Islet precursor cell (in vitro differentiated cells): ENCODE measurements at regions not wholly inside any gene's neighbourhood (a gene's known extent, or its start where the extent isn't known, plus 50 kb on each side); places are given as distances from the start of the nearest gene placed in this dataset.
"Not testable (repeated sequence)": the region's sequence is repeated elsewhere in the genome, so short reads cannot be mapped to it uniquely, and the experiment has no call there.

Experiments used
- DNase-seq: peaks from one replicate; pipeline ENCODE4 v3.0.0-alpha.2; 2018

- no peak for DNase-seq
Observed at GRCh38 chr3:20700714-20701113, 514.7 kb upstream of the SGO1 start.

DNA sequence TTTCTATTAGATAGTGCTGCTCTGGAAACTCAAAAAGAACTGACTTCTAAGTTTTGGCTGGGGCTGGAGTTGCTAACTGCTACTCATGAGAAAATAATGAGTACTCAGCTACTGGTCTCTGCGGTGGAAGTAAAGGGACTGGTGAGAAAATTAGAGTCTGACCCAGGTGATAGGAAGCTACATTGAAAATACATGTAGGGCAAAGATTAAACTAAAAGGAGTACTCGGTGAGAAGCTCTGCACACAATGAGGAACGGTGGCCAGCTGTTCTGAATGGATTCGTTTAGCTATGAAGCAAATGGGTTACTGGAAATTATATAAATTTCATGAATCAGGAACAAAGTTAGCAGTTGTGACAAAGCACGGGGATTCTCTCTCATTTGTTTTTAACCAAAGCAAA is 512.9 kb upstream of the SGO1 start:
- DNase-seq, result no peak

- no peak for DNase-seq
Observed at GRCh38 chr3:20696388-20697150, 510.6 kb upstream of the SGO1 start.

GRCh38 chr3:20692675-20693074 is 506.7 kb upstream of the SGO1 start:
- DNase-seq, result no peak

DNA sequence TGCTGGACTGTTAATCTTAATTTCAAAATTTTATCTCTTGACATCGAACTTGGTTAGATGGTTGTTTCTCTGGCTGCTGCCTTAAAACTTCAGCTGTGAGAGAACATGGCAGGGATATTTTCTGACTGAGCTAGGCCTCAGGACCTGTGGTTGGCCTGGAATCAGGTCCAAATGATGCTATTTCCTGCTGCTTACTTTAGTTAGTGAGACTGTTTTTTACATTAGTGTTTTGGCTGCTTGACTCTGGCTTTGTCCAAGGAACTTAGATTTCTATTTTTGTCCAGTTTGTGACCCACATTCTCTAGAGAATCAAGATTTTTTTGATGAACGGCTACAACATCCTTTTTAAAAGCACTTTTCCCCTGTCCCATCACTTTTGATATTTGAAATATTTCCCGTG is 497.9 kb upstream of the SGO1 start:
- DNase-seq, result no peak

- no peak for DNase-seq
Observed at GRCh38 chr3:20682573-20682972, 496.6 kb upstream of the SGO1 start.

- no peak for DNase-seq
Observed at GRCh38 chr3:20680990-20681628, 495.1 kb upstream of the SGO1 start.

DNA sequence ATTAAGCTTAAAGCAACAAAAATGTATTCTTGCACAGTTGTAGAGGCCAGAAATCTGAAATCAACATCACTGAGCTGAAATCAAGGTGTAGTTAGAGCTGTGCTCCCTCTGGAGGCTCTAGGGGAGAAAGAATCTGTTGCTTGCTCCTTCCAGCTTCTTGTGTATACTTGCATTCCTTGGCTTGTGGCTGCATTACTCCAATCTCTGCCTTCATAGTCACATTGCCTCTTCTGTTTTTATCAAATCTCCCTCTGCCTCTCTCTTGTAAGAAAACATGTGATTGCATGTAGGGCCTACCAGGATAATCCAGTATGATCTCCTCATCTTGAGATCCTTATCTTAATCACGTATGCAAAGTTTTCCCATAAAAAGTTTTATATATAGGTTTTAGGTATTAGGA is 487.9 kb upstream of the SGO1 start:
- no peak for DNase-seq

DNA sequence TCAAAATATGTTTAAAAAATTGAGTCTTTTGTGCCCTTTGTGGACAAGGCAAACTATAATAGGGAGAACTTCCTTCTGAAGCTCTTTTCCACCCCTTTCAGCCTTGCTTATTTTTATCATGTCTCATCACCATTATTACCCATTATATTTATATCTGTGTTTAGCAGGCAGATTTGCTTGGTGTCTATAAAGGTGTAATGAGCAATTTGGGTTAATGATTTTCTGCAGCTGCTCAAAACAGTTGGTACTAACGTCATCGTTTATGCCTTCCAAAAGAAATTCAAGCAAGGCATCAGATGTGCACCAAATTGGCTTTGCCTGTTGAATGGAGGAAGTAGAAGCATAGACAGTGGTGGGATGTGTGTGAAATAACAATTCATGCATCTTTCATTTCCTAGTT is 483.7 kb upstream of the SGO1 start:
- DNase-seq, result no peak

DNA sequence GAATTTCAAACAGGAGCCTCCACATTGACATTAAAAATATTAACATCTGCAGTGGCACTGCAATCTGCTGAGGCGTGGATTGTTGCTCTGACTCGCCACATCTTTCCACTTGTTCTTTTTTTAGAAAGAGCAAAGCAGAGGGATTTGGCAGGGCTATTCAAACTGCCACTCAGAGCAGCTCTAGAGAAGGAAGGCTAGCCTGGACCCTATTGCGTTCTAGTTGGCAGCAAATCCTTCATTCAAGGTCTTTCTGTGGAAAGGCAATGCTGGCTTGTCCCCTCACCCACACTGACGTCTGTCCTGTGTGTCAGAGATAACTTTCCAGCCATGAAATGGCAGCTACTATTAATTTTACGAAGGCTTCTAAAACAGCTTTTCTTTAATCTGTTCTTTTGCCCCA is 483.2 kb upstream of the SGO1 start:
- no peak for DNase-seq

DNA sequence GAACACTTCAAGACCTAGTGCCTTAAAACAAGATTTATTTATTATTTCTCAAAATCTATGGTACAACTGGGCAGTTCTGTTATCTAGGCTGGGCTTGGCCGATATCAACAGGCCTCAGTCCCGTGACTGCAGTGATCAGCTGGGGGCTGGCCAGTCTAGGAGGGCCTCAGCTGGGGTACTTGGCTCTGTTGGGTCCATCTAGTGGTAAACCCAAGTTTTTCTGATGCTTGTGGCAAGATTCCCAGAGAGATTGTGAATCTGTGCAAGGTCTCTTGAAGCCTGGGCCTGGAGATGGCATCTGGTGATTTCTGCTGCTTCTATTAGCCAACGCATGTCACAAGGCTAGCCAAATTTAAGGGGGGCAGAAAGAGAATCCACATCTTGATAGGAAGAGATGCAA is 482.4 kb upstream of the SGO1 start:
- peak; percentile 79 for DNase-seq

- DNase-seq, result no peak
Observed at GRCh38 chr3:20666091-20666490, 480.1 kb upstream of the SGO1 start.

DNA sequence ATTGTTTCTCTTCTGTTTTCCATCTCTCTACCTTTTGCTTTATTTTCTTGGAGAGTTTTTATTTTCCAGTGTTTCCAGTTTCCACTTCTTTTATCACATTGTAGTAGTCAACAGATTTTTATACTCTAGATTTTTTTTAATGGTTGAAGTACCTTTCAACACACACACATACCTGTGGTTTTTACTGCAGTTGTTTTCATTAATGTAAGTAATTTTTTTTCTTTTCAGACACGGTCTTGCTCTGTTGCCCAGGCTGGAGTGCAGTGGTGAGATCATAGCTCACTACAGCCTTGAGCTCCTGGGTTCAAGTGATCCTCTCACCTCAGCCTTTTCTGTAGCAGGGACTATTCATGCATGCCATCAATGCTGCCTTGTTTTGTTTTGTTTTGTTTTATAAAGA is 472.5 kb upstream of the SGO1 start:
- no peak for DNase-seq

GRCh38 chr3:20657560-20657959 is 471.6 kb upstream of the SGO1 start:
- no peak for DNase-seq

DNA sequence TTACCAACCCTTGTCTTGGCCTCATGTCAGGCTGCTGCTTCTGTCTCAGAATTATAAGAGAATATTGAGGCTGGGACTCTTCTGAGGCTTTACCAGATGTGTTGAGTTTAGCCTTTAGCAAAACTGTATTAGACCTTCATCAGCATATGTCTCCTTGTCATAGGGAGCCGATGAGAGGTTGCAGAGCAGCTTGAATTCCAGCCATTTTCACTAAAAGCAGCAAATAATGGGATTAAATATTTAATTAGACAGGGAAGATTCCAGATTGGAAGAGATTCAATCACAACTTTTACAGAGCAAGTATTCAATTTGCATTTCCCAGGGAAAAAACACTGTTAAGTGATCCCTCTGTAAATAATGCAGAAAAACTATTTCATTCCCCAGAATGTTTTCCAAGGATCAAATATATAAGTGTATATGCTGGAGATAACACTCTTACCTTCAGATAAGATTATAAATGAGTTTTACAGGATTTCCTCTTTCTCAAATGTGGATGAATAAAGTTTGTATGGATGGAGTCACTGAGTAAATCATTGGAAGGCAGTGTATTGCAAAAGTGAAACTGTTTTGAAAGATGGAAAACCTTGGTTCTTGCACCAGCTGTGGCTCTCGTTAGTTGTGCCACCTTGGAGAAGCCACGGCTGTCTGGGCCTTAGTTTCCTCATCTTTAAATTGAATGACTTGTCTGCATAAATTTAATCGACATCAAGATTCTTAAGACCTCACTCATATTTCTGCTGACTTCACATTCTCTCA is 466.4 kb upstream of the SGO1 start:
- no peak for DNase-seq

GRCh38 chr3:20648921-20649381 is 462.9 kb upstream of the SGO1 start:
- DNase-seq, result no peak

DNA sequence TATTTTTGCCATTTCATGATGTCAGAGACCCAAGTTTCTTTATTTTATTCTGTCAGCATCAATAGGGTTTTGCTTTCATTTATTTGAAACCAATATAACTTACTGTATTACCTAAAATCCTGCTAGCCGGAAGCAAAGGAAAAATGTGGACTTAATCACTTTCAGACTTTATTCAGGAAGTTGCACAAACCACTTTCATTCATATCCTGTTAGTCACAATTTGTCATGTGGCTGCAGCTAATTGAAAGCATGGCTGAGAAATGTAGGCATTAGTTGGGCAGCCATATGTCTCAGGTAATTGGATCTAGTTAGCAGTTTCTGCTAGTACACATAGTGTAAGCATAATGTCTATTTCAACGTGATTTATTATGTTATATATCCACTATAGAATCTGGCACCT is 462.3 kb upstream of the SGO1 start:
- no peak for DNase-seq

DNA sequence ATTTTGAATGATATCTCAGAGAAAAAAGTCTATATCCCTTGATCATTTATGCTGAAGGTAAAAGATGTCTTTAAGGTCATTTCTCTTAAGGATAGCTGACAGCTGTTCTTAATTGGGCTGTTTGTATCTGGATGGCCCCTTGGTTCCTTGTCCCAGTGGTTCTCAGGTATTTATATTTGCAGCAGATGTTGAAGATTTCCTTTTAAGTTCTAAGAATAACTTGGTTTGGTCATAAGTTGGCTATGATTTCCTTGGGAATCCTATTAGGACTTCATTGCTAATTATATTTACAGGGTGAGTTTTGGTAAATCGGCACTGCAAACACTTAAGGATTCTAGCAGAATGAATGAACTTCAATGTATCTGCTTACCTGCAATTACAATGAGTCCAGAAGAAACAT is 460.4 kb upstream of the SGO1 start:
- no peak for DNase-seq

GRCh38 chr3:20645340-20645739 is 459.3 kb upstream of the SGO1 start:
- no peak for DNase-seq

DNA sequence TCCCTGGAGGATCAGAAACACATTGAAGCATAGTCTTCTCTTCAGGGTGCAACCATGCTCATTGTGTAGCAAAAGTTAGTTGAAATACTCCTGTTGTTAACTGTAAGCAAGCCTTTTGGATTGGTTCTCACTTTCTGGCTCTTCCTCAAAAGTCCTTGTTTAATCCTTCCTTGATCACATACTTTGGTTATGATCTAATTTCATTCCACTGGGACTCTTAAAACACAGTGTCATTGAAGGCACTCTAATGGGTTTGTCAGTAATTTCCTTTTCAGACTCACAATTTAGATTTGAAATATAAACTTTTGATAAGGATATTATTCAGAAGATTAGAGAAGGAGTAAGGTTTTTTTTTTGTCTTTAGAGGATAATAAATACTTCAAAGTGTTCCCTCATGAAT is 451.7 kb upstream of the SGO1 start:
- DNase-seq, result no peak

DNA sequence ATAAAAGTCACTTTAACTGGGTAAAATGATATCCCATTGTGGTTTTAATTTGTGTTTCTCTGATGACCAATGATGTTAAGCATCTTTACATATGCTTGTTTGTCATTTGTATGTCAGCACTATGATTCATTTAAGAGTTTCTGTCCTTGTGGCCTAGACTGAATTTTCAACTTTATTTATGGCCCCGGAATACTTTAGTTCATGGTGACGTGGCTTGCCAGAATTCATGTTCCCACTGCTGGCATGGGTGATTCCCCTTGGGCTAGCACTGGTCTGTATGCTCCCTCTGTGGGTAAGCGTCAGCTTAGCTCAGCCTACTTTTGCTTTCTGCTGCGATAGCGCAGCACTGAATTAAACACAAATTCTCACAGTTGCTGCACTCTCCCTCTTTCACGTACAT is 436.3 kb upstream of the SGO1 start:
- no peak for DNase-seq

GRCh38 chr3:20618621-20619020 is 432.6 kb upstream of the SGO1 start:
- DNase-seq, result not testable (repeated sequence)

DNA sequence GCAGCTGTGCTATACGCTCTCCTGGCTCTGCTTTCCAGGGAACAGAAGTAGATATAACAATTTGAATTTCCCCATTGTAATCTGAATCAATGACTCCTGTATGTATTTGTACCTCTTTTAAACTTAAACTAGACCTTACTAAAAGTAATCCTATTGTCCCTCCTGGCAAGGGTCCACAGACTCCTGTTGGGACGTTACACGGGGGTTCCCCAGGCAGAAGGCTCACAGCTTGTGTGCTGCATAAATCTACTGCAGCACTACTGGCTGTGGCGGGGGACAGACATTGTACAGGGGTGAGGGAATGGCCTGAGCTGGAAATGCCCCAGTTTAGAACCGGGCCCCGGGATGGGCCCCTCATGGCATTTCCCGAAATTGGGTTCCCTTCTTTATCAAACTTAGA is 432.2 kb upstream of the SGO1 start:
- DNase-seq, result not testable (repeated sequence)

DNA sequence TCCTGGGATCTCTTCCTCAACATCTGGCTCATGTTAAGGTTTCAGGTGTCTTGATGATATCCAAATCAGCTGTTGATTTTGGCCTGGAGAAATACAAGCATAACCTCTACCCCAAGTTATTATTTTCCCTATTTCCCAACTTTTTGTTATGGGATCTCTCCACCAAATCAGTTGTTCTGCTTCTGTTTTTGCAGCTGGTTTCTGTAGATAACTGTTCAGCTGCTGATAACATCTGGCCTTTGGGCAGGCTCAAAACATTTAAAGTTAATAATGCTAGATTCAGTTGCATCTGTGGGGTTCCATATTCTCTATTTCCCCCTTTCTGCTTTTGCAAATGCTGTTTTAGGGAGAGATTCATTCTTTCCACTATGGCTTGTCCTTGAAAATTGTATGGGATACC is 430.0 kb upstream of the SGO1 start:
- DNase-seq, result not testable (repeated sequence)
